ENCODE measurements at regions not wholly inside any gene's neighbourhood (a gene's known extent, or its start where the extent isn't known, plus 50 kb on each side); places are given as distances from the start of the nearest gene placed in this dataset.

- DNase-seq (ENCODE audit: low read depth in 2 of 2) = no peak
These were observed 550.2 kb downstream of the LMO4 start for GRCh38 chr1:87878873-87879272.

GRCh38 chr1:87880098-87880760 lies 551.5 kb downstream of the LMO4 start:
- no peak for DNase-seq (ENCODE audit: low read depth in 2 of 2)

- no peak for DNase-seq (ENCODE audit: low read depth in 2 of 2)
These were observed 552.1 kb downstream of the LMO4 start for GRCh38 chr1:87880764-87881163.

GRCh38 chr1:87883906-87884305 lies 555.2 kb downstream of the LMO4 start:
- DNase-seq (ENCODE audit: low read depth in 2 of 2) = no peak

- DNase-seq (ENCODE audit: low read depth in 2 of 2) = no peak
These were observed 555.9 kb downstream of the LMO4 start for GRCh38 chr1:87884581-87884980.

GRCh38 chr1:87885278-87886025 lies 556.8 kb downstream of the LMO4 start:
- no peak for DNase-seq (ENCODE audit: low read depth in 2 of 2)

GRCh38 chr1:87887100-87887499 lies 558.4 kb downstream of the LMO4 start:
- no peak for DNase-seq (ENCODE audit: low read depth in 2 of 2)

GRCh38 chr1:87888446-87888845 lies 559.8 kb downstream of the LMO4 start:
- DNase-seq (ENCODE audit: low read depth in 2 of 2) = no peak

GRCh38 chr1:87894062-87894461 lies 565.4 kb downstream of the LMO4 start:
- no peak for DNase-seq (ENCODE audit: low read depth in 2 of 2)

- DNase-seq (ENCODE audit: low read depth in 2 of 2) = no peak
These were observed 568.8 kb downstream of the LMO4 start for GRCh38 chr1:87897481-87897880.

GRCh38 chr1:87898431-87898830 lies 569.8 kb downstream of the LMO4 start:
- no peak for DNase-seq (ENCODE audit: low read depth in 2 of 2)

GRCh38 chr1:87899017-87899416 lies 570.3 kb downstream of the LMO4 start:
- no peak for DNase-seq (ENCODE audit: low read depth in 2 of 2)

GRCh38 chr1:87899746-87900145 lies 571.1 kb downstream of the LMO4 start:
- no peak for DNase-seq (ENCODE audit: low read depth in 2 of 2)

- no peak for DNase-seq (ENCODE audit: low read depth in 2 of 2)
These were observed 574.1 kb downstream of the LMO4 start for GRCh38 chr1:87902830-87903229.

- no peak for DNase-seq (ENCODE audit: low read depth in 2 of 2)
These were observed 574.6 kb downstream of the LMO4 start for GRCh38 chr1:87903242-87903641.

- no peak for DNase-seq (ENCODE audit: low read depth in 2 of 2)
These were observed 576.0 kb downstream of the LMO4 start for GRCh38 chr1:87904651-87905050.

GRCh38 chr1:87905651-87906050 lies 577.0 kb downstream of the LMO4 start:
- no peak for DNase-seq (ENCODE audit: low read depth in 2 of 2)

- DNase-seq (ENCODE audit: low read depth in 2 of 2) = no peak
These were observed 577.4 kb downstream of the LMO4 start for GRCh38 chr1:87906078-87906477.

GRCh38 chr1:87913361-87913760 lies 584.7 kb downstream of the LMO4 start:
- no peak for DNase-seq (ENCODE audit: low read depth in 2 of 2)

- no peak for DNase-seq (ENCODE audit: low read depth in 2 of 2)
These were observed 585.7 kb downstream of the LMO4 start for GRCh38 chr1:87914396-87914795.

GRCh38 chr1:87915771-87916170 lies 587.1 kb downstream of the LMO4 start:
- no peak for DNase-seq (ENCODE audit: low read depth in 2 of 2)

GRCh38 chr1:87916965-87917364 lies 588.3 kb downstream of the LMO4 start:
- no peak for DNase-seq (ENCODE audit: low read depth in 2 of 2)

GRCh38 chr1:87918398-87918797 lies 589.7 kb downstream of the LMO4 start:
- no peak for DNase-seq (ENCODE audit: low read depth in 2 of 2)

- no peak for DNase-seq (ENCODE audit: low read depth in 2 of 2)
These were observed 594.2 kb downstream of the LMO4 start for GRCh38 chr1:87922885-87923284.

Measured in stimulated activated CD4-positive, alpha-beta T cell treated with anti-CD3 and anti-CD28 coated beads, Interleukin-1b, Interleukin-23, amount 100 ng/mL, for 1 hour (primary cell).